ENCODE measurements at regions not wholly inside any gene's neighbourhood (a gene's known extent, or its start where the extent isn't known, plus 50 kb on each side); places are given as distances from the start of the nearest gene placed in this dataset.

DNA sequence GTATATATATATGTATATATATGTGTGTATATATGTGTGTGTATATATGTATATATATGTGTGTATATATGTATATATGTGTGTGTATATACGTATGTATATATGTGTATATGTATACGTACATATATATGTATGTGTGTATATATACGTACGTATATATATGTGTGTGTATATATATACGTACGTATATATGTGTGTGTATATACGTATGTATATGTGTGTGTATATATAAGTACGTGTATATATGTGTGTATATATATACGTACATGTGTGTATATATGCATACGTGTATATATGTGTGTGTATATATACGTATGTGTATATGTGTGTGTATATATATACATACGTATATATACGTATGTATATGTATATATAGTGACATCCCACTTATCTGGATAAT is 154.4 kb downstream of the CDRT15L2 start:
- H3K9ac ChIP-seq (ENCODE audit: low read length): no peak overlapping the region
- ChIA-PET POLR2A (no interaction called here), RAD21 (ENCODE audit: low non-redundant PET in 1 of 2, low total read pairs in 2 of 2, uncharacterized antibody in 2 of 2, unreplicated experiment in 2 of 2) (no interaction called here), CTCF (no interaction called here)
- TF ChIP-seq ELF1 (IDR thresholded peaks at IDR 0.05; ENCODE audit: borderline replicate concordance, low read depth) (no peak), JUND (IDR thresholded peaks at IDR 0.05) (no peak), SIN3A (IDR thresholded peaks at IDR 0.05; ENCODE audit: low read depth) (no peak), SRF (IDR thresholded peaks at IDR 0.05; ENCODE audit: low read depth) (no peak)
- no peaks in the 10 kb centered on the region for H3K9me3 ChIP-seq (ENCODE audit: control insufficient read depth in 1 of 2, insufficient read depth in 1 of 2, low read depth in 1 of 2, low read length in 2 of 2)
- H3K79me2 ChIP-seq (ENCODE audit: insufficient read depth, low read length): no peaks in the 10 kb centered on the region
- no peaks in the 10 kb centered on the region for H3K9me2 ChIP-seq (ENCODE audit: insufficient read depth)
- ATAC-seq (no peak), DNase-seq (ENCODE audit: low read depth, low spot score) (no peak)
- BruUV-seq (replicated peaks): no TSS peak
- H2AFZ ChIP-seq (ENCODE audit: low read depth, low read length, poor library complexity, severe bottlenecking): no peak overlapping the region
- intact Hi-C loops (cut with micrococcal nuclease): no loop called here
- peaks cover 29% of the 10 kb centered on the region for H3K27me3 ChIP-seq (ENCODE audit: insufficient read depth, low read length)
- H3K4me1 ChIP-seq (ENCODE audit: control insufficient read depth in 1 of 2, insufficient read depth in 2 of 2, low read length in 2 of 2): no peaks in the 10 kb centered on the region
- H4K20me1 ChIP-seq (ENCODE audit: insufficient read depth): no peaks in the 10 kb centered on the region
- H3K4me2 ChIP-seq (ENCODE audit: low read length): no peak overlapping the region
- no peaks in the 10 kb centered on the region for H3K36me3 ChIP-seq (ENCODE audit: control insufficient read depth in 1 of 2, insufficient read depth in 2 of 2, low read length in 2 of 2)
- no peak overlapping the region for H3K4me3 ChIP-seq (replicated peaks in 1 of 2; ENCODE audit: low read depth in 1 of 2, low read length in 2 of 2)
- H3K27ac ChIP-seq (ENCODE audit: low read depth, low read length): no peak overlapping the region

DNA sequence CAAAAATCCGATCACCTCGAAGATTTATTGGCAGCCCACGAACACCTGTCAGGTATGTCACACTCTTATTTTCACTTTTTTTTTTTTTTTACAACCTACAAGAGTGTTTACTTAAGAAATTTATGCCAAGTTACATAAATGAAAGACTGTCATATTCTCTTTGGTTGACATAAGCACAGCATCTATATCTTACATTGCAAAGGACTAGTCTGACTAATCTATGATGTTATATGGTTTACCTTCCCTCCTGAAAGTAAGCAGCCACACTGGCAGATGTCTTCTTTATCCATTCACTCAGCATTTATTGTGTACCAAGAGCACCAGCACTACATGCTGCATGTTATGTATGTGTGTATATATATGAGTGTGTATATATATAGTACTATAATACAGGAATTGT is 156.3 kb downstream of the CDRT15L2 start:
- CTCF ChIA-PET: no interaction called here
- Histone ChIP-seq H3K9me3 (ENCODE audit: control insufficient read depth in 1 of 2, insufficient read depth in 1 of 2, low read depth in 1 of 2, low read length in 2 of 2) (no peaks in the 10 kb centered on the region), H3K9me2 (ENCODE audit: insufficient read depth) (no peaks in the 10 kb centered on the region), H3K27me3 (ENCODE audit: insufficient read depth, low read length) (peaks cover 44% of the 10 kb centered on the region), H3K4me1 (ENCODE audit: control insufficient read depth in 1 of 2, insufficient read depth in 2 of 2, low read length in 2 of 2) (no peaks in the 10 kb centered on the region), H3K4me3 (replicated peaks in 1 of 2; ENCODE audit: low read depth in 1 of 2, low read length in 2 of 2) (no peak overlapping the region), H3K36me3 (ENCODE audit: control insufficient read depth in 1 of 2, insufficient read depth in 2 of 2, low read length in 2 of 2) (no peaks in the 10 kb centered on the region), H3K79me2 (ENCODE audit: insufficient read depth, low read length) (no peaks in the 10 kb centered on the region), H3K4me2 (ENCODE audit: low read length) (no peak overlapping the region), H4K20me1 (ENCODE audit: insufficient read depth) (no peaks in the 10 kb centered on the region), H3K27ac (ENCODE audit: low read depth, low read length) (no peak overlapping the region), H2AFZ (ENCODE audit: low read depth, low read length, poor library complexity, severe bottlenecking) (no peak overlapping the region), H3K9ac (ENCODE audit: low read length) (no peak overlapping the region)
- ATAC-seq: no peak
- BruUV-seq (replicated peaks): no TSS peak
- DNase-seq (ENCODE audit: low read depth, low spot score): no peak
- intact Hi-C loops (cut with micrococcal nuclease): no loop called here
- POLR2A ChIA-PET: no interaction called here
- RAD21 ChIA-PET (ENCODE audit: low non-redundant PET in 1 of 2, low total read pairs in 2 of 2, uncharacterized antibody in 2 of 2, unreplicated experiment in 2 of 2): no interaction called here
- TF ChIP-seq SP1 (IDR thresholded peaks at IDR 0.05; ENCODE audit: low read depth): no peak
- TF ChIP-seq POLR2AphosphoS5 (IDR thresholded peaks at IDR 0.05; ENCODE audit: low read depth, low read length): no peak
- TF ChIP-seq JUND (IDR thresholded peaks at IDR 0.05): no peak
- TF ChIP-seq, protein P1, sequence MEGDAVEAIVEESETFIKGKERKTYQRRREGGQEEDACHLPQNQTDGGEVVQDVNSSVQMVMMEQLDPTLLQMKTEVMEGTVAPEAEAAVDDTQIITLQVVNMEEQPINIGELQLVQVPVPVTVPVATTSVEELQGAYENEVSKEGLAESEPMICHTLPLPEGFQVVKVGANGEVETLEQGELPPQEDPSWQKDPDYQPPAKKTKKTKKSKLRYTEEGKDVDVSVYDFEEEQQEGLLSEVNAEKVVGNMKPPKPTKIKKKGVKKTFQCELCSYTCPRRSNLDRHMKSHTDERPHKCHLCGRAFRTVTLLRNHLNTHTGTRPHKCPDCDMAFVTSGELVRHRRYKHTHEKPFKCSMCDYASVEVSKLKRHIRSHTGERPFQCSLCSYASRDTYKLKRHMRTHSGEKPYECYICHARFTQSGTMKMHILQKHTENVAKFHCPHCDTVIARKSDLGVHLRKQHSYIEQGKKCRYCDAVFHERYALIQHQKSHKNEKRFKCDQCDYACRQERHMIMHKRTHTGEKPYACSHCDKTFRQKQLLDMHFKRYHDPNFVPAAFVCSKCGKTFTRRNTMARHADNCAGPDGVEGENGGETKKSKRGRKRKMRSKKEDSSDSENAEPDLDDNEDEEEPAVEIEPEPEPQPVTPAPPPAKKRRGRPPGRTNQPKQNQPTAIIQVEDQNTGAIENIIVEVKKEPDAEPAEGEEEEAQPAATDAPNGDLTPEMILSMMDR (IDR thresholded peaks at IDR 0.05 in 2 of 3, conservative IDR thresholded peaks at IDR 0.05 in 1 of 3; ENCODE audit: borderline replicate concordance in 1 of 3, insufficient read depth in 1 of 3, low read depth in 2 of 3, low read length in 2 of 3): no peak
- TF ChIP-seq EZH2 (IDR thresholded peaks at IDR 0.05): no peak
- TF ChIP-seq YY1 (IDR thresholded peaks at IDR 0.05; ENCODE audit: extremely low read depth, insufficient replicate concordance, low read depth, low read length): no peak
- no peak for TF ChIP-seq ELF1 (IDR thresholded peaks at IDR 0.05; ENCODE audit: borderline replicate concordance, low read depth)
- no peak for TF ChIP-seq SIN3A (IDR thresholded peaks at IDR 0.05; ENCODE audit: low read depth)
- TF ChIP-seq SRF (IDR thresholded peaks at IDR 0.05; ENCODE audit: low read depth): no peak
- TF ChIP-seq CEBPB (IDR thresholded peaks at IDR 0.05; ENCODE audit: low read depth): no peak
- TF ChIP-seq POLR2A (IDR thresholded peaks at IDR 0.05; ENCODE audit: borderline replicate concordance, extremely low read depth, insufficient read depth, insufficient read length): no peak
- no peak for TF ChIP-seq TCF7L2 (IDR thresholded peaks at IDR 0.05; ENCODE audit: borderline replicate concordance, extremely low read depth, insufficient read depth, insufficient read length)
- no peak for TF ChIP-seq ZBTB33 (IDR thresholded peaks at IDR 0.05; ENCODE audit: extremely low read depth, insufficient replicate concordance, low read length)
- TF ChIP-seq ZNF274 (IDR thresholded peaks at IDR 0.05; ENCODE audit: low read depth, low read length): no peak
- no peak for TF ChIP-seq ATF3 (IDR thresholded peaks at IDR 0.05)
- no peak for TF ChIP-seq RAD21 (IDR thresholded peaks at IDR 0.05; ENCODE audit: low read depth)
- no peak for TF ChIP-seq ZFX (IDR thresholded peaks at IDR 0.05)
- TF ChIP-seq EZH2phosphoT487 (IDR thresholded peaks at IDR 0.05; ENCODE audit: borderline replicate concordance): no peak

Measured in HCT116 (cell line).